Suppressor macrophage (primary cell): ENCODE measurements at regions not wholly inside any gene's neighbourhood (a gene's known extent, or its start where the extent isn't known, plus 50 kb on each side); places are given as distances from the start of the nearest gene placed in this dataset.
"Not testable (repeated sequence)": the region's sequence is repeated elsewhere in the genome, so short reads cannot be mapped to it uniquely, and the experiment has no call there.

Experiments
- DNase-seq, 4 experiments: peaks; one replicate each; pipeline ENCODE4 v3.0.0-alpha.2; 2020 to 2022

GRCh38 chr11:90500922-90501568 lies 278.2 kb upstream of the CHORDC1 start:
- no peak for DNase-seq

GRCh38 chr11:90496722-90497121 lies 273.9 kb upstream of the CHORDC1 start:
- DNase-seq, result no peak

DNA sequence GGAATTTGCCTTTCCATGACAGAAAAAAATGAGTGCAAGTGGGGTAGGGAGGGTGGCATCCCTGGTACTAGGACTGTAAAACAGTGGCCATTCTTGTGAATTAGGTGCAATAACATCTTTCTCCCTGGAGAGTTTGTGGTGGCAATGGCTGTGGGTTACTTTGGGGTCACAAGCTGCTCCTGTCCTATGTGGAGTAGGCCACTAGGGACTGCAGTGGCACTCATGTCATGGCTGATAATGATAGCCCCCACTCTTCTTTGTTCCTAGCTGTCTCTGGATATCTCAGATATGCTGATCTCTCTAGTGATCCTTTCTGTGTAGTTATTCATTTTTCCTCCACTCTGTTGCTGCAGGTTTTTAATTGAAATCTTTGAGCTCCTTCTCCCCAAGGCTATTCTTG lies 270.5 kb upstream of the CHORDC1 start:
- DNase-seq, result no peak

DNA sequence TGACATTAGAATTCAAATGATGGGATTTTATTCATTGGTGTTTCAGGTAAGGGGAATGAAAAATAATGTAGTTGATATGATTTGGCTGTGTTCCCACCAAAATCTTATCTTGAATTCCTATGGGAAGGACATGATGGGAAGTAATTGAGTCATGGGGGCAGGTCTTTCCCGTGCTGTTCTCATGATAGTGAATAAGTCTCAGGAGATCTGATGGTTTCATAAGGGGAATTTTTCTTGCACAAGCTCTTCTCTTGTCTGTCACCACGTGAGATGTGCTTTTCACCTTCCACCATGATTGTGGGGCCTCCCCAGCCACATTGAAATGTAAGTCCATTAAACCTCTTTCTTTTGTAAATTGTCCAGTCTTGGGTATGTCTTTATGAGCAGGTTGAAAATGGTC lies 268.6 kb upstream of the CHORDC1 start:
- DNase-seq, result no peak

- DNase-seq, result peak; percentile 46 to 58 (median 48)
Observed at GRCh38 chr11:90476442-90477007, 253.7 kb upstream of the CHORDC1 start.

DNA sequence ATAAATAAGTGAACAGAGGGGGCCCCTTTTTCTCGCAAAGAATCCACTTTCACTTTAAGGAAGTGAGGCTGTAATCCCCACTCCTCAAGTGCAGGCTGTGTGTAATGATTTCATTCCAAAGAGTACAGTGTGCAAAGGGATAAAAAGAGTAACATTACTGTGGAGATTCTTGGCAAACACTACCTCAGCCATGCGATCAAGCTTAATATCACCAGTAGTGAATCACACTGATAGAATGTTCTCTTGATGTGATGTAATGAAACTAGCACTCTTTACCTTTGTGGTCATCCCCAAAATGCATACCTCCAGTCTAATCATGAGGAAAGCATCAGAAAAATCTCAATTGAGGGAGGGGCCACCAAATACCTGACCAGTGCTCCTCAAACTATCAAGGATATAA lies 246.1 kb upstream of the CHORDC1 start:
- no peak for DNase-seq

DNA sequence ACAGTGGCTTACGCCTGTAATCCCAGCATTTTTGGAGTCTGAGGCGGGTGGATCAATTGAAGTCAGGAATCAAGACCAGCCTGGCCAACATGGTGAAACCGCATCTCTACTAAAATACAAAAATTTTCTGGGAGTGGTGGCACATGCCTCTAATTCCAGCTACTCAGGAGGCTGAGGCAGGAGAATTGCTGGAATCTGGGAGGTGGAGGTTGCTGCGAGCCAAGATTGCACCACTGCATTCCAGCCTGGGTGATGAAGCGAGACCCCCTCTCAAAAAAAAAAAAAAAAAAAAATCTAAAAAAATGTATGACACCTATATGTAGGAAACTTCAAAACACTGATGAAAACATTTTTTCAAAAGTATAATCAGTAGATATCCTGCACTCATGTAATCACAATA lies 242.7 kb upstream of the CHORDC1 start:
- no peak for DNase-seq

DNA sequence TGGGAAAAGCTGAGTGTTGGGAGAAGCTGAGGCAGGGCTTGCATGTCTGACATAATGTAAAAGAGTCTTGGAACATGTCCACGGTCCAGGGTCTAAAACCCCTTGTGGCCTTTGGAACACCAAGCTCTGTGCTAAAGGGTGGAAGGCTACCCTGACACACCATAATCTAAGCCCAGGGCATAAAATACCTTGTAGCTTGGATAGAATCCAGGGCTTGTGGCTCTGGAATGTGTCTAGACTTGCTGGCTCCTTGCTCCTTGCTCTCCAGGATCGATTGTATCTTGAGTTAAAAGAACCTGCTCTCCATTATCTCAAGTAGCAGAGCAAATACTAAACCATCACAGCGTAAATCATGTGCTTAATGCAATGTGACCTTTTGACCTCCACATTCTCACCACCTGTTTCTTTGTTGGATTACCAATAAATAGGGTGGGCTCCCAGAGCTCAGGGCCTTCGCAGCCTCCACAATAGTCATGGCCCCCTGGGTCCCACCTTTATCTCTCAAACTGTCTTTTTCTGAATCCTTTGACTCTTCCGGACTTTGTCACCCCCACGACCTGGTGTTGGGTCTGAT lies 232.6 kb upstream of the CHORDC1 start:
- not testable (repeated sequence) for DNase-seq

DNA sequence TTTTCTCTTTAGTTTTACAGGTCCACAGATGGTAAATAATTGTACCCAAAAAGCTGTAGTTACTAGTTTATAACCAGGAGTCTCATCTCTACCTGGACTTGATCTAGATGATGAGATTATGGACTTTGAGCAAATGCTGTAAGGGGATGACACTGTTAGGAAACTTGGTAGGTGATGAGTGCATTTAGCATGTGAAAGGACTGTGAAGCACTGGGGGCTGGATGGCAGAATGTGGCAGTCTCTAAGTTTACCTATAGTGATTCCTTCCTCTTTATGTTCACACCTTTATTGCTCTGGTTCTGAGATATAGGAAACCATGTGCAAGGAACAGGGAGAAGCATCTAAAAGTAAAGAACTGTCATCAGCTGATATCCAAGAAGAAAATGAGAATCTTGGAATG lies 230.7 kb upstream of the CHORDC1 start:
- no peak for DNase-seq

DNA sequence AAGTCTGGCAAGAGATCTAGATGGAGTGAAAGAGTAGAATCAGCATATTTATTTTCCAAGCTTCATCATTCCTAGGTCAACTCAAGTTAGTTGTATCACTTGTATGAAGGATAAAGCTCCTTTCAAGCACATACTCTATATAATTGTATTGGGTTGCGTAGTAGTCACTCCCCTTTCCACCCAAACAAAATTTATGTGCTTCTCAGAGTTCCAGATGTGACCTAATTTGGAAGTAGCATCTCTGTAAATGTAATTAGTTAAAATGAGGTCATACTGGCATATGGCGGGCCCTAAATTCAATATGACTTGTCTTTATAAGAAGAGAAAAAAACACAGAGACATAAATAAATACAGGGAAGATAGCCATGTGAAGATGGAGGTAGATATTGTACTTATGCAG lies 226.8 kb upstream of the CHORDC1 start:
- DNase-seq, result no peak

GRCh38 chr11:90448256-90448655 lies 225.4 kb upstream of the CHORDC1 start:
- DNase-seq, result no peak

DNA sequence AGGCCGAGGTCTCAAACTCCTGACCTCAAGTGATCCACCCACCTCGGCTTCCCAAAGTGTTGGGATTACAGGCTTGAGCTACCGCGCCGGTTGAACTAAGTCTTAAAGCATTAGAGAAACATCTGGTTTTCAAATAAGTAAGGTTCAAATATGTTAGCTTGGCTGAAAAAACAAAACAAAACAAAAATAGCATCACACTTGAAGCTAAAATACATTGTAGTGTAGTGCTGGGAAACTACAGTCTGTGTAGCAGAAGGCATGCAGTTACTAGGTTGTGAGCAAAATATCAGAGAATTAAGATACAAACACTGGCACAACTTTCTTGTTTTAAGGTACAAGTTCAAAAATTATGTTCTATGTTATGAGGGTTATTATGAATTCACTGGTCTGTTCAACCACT lies 224.8 kb upstream of the CHORDC1 start:
- DNase-seq, result no peak

DNA sequence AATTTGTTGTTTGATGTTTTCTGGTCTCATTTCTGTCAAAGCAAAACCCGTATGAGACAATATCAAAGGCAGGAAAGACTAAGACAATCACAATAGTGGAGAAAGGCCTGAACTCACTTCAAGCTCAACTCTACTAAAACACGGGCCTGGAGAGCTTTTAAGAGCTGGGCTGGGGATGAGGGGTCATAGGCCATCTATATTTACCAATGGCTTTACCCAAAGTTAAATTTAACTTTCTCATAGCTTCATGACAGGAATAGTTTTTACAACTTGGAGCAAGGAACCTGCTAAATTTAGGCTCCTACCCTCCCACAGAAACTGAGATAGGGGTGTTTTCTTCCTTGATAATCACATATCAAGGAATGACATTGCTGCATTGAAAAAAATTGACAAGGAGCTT lies 223.4 kb upstream of the CHORDC1 start:
- DNase-seq, result no peak

DNA sequence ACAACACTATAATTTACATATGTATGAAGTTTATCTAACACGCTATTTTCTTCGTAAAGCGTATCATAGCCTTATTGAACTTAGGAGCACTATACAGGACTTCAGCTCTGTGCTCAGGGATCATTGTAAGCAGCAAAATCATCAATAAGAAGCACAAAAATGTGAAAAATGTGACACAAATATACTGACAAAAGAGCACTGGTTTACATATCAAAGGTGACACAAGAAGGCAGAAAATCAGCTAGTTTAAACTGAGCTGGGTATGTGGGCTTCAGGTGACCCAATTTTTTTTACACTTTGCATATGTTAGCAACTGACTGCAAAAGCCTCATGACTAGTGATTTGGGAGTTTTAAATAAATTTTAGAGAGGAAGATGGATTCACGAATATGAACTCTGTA lies 215.2 kb upstream of the CHORDC1 start:
- no peak for DNase-seq

GRCh38 chr11:90434858-90435257 lies 212.0 kb upstream of the CHORDC1 start:
- peak; percentile 4 to 52 (median 30) for DNase-seq

DNA sequence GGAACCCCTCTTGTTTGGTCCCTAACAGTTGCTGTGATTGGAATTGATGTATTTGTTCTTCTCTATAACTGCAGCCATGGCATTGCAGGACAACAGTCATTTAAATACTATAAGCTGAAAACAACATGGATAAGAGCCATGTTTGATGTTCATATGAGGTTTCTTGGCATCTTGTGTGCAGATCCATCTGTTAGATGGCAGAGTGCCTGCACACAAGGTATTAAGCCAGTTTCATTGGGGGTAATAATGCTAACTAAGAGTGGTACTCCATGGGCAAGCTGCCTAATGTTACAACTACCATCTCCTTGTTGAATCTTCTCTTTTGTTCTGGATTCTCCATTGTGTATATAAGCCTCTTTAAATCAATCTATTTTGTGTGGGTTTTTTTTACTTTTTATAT lies 206.0 kb upstream of the CHORDC1 start:
- no peak for DNase-seq

GRCh38 chr11:90426442-90426841 lies 203.6 kb upstream of the CHORDC1 start:
- DNase-seq, result peak in 3 of 4 experiments; percentile 3 to 37 (median 22)

- DNase-seq, result no peak
Observed at GRCh38 chr11:90423378-90423777, 200.5 kb upstream of the CHORDC1 start.

DNA sequence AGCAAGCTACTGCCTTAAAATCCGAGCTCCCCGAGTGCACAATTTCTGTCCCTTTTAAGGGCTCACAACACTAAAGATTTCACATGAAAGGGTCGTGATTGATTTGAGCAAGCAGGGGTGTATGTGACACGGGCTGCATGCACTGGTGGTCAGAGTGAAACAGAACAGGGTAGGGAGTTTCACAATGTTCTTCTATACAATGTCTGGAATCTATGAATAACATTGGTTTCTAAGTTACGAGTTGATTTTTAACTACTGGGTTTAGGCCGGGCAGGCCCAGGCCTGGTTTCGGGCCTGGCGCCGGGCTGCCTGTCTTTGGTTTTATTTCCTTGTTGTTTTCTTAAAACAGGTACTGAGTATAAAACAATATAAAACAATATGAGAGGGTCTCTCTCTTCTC lies 199.9 kb upstream of the CHORDC1 start:
- DNase-seq, result not testable (repeated sequence)

DNA sequence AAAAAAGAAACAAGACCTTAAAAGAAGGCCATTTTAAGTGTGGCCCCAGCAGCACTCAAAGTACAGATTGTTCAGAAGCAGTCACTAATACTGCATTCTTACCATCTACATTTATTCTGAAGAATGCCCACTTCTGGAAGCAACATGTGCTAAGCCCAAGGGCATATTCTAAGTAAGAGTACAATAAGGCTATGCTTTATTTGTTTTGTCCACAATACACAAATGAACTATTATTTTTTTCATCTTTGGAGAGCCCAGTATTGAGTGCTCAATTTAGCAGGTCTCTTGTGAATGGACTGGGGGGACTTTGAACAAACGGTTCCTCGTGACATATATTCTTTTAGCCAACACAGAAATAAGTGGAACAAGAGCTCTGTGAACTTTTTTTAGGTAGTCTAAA lies 191.4 kb upstream of the CHORDC1 start:
- DNase-seq, result no peak

- no peak for DNase-seq
Observed at GRCh38 chr11:90407350-90407749, 184.5 kb upstream of the CHORDC1 start.

- DNase-seq, result no peak
Observed at GRCh38 chr11:90392692-90393091, 169.8 kb upstream of the CHORDC1 start.

DNA sequence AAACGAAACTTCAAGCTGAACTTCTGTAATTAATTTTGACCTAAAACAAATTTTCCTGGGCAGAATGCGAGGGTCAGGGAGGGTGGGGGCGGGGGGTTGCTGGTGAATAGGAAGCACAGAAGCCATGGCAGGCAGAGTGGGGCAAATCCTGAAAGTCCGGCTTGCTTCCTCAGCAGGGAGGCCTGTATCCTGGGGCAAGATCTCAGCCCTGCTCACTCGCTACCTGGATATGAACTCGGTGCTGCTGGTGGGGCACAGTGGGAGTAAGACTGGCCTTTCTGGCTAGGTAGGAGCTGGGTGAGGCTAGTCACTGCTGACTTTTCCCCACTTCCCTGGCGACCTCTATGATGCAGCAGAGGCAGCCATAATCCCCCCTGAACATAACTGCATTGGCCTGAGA lies 168.9 kb upstream of the CHORDC1 start:
- DNase-seq, result no peak

- DNase-seq, result no peak
Observed at GRCh38 chr11:90380206-90380605, 157.4 kb upstream of the CHORDC1 start.

DNA sequence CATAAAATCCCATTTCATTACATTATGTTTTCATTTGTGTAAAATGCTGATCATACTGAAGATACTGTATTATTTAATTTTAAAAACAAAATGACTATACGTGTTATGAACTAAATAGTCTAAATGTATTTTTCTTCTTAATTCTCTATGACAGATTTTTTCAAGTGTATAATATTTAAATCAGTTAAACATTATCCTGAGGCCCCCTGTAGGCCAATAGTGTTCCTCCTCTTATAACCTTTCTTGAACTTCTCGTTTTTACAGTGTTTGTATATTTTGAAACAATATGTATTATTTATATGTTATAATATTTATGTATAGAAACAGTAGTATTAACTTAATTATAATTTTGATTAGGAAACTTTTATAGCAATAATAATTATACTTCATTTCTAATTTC lies 151.1 kb upstream of the CHORDC1 start:
- peak in 2 of 4 experiments; percentile 12 to 23 for DNase-seq
